NCI-H1048 (cell line): ENCODE measurements at regions not wholly inside any gene's neighbourhood (a gene's known extent, or its start where the extent isn't known, plus 50 kb on each side); places are given as distances from the start of the nearest gene placed in this dataset.
"Not testable (repeated sequence)": the region's sequence is repeated elsewhere in the genome, so short reads cannot be mapped to it uniquely, and the experiment has no call there.

Experiments
- DNase-seq: peaks from one replicate; lab custom pipeline; 2025; lab: John Stamatoyannopoulos, UW

- DNase-seq, result no peak
Observed at GRCh38 chr10:124242791-124243190, 149.4 kb upstream of the CHST15 start.

DNA sequence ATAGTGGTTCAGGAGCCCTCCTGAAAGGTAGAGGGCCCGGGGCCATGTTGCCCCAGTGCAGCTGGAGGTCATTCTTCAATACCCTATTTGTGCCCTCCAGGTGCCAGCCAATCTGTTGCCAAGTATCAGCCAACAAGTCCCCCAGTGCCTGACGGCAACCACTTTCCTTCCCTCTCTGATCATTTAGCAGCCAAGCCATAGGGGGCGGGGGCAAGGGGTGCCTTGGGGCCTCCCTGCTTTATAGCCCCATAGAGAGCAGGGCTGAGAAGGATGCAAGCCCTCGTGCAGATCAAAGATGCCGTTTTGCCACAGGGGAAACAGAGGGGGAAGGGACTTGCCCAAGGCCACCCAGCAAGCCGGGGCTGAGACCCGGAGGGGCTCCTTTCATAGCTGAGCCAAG is 149.0 kb upstream of the CHST15 start:
- no peak for DNase-seq

DNA sequence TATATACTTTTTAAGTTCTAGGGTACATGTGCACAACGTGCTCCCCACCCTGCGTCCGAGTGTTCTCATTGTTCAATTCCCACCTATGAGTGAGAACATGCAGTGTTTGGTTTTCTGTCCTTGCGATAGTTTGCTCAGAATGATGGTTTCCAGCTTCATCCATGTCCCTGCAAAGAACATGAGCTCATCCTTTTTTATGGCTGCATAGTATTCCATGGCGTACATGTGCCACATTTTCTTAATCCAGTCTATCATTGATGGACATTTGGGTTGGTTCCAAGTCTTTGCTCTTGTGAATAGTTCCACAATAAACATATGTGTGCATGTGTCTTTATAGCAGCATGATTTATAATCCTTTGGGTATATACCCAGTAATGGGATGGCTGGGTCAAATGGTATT is 148.1 kb upstream of the CHST15 start:
- DNase-seq, result not testable (repeated sequence)

DNA sequence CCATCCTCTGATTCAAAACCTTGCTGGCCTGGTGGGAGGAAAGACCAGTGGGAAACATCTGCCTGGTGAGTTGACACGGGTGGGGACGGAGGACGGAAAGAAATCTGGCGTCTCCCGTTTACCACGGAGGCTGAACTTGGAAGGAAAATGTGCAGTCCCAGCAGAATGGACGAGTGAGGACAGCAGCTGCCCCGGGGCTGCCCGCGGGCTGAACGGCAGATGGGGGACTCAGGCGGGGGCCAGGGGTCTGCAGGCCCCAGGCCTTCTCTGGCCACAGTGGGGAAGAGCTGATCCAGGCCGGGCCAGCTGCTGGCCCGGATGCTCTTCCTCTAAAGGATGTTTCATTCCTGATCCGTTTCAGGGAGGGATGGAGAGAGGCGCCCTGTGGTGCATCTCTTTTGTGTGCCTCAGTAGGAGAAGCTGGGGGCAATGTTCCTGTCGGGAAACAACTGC is 147.5 kb upstream of the CHST15 start:
- no peak for DNase-seq

GRCh38 chr10:124239696-124240095 is 146.3 kb upstream of the CHST15 start:
- no peak for DNase-seq

GRCh38 chr10:124239134-124239533 is 145.7 kb upstream of the CHST15 start:
- DNase-seq, result no peak

GRCh38 chr10:124238367-124238766 is 145.0 kb upstream of the CHST15 start:
- no peak for DNase-seq

- no peak for DNase-seq
Observed at GRCh38 chr10:124237282-124237961, 144.0 kb upstream of the CHST15 start.

GRCh38 chr10:124236816-124237215 is 143.4 kb upstream of the CHST15 start:
- DNase-seq, result no peak

DNA sequence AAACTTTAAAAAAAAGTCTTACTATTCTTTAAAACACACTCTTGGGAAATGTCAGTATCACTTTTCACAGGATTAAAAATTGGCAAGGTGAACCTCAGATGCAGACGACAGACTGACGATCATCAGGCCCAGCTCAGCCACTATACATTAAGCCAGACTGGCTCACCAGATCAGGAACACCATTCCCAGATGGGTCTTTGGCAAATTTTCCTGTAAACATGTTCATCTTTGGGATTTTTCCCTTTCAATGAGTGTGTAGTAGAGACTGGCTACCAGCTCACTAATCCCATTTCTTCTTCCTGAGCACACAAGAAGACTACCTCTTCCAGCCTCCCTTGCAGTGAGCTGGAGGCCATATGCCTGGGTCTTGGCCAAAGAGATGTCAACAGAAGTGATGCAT is 142.7 kb upstream of the CHST15 start:
- no peak for DNase-seq

DNA sequence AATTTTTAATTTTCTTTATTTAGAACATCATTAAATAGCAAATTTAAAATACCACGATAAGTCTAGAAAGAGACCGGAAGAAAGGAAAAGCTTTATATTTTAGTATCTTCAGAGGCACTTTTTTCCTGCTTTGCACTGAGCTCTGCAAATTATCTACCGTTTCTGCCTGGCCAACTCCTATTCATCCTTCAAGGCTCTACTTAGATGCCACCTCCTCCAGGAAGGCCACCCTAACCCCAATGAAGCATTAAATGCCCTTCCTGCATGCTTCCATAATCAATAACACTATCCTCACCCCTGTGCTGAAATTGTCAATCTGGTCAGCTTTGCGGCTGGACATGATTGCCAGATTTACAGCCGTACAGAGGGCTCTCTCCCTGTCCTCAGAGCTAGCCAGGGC is 141.8 kb upstream of the CHST15 start:
- DNase-seq, result no peak

DNA sequence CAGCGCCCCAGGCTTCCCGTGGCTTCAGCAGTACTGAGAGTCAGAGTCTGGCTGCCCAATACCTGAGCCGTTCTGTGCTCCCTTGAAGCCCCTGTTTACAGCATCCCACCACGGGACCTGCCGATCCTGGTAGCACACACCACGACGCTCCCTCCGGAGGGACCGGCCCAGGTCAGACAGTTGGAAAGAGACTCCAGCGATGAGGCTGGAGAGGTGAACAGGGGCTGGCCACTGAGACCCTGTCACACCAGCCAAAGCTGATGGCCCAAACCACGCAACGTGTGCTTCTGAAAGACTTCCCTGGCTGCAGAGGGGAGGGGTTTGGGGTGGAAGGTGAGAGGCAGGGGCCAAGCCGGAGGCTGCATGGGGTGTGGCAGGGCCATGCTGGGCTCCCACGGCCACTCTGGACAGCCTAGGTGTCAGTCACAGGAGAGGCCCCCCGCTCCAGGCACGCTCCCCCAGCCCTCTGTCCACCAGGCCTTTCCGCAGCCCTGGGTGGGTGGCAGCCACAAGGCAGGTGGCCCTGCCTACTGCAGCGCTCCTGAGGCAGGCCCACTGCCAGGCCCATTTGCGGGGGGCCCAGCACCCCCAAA is 140.2 kb upstream of the CHST15 start:
- no peak for DNase-seq

DNA sequence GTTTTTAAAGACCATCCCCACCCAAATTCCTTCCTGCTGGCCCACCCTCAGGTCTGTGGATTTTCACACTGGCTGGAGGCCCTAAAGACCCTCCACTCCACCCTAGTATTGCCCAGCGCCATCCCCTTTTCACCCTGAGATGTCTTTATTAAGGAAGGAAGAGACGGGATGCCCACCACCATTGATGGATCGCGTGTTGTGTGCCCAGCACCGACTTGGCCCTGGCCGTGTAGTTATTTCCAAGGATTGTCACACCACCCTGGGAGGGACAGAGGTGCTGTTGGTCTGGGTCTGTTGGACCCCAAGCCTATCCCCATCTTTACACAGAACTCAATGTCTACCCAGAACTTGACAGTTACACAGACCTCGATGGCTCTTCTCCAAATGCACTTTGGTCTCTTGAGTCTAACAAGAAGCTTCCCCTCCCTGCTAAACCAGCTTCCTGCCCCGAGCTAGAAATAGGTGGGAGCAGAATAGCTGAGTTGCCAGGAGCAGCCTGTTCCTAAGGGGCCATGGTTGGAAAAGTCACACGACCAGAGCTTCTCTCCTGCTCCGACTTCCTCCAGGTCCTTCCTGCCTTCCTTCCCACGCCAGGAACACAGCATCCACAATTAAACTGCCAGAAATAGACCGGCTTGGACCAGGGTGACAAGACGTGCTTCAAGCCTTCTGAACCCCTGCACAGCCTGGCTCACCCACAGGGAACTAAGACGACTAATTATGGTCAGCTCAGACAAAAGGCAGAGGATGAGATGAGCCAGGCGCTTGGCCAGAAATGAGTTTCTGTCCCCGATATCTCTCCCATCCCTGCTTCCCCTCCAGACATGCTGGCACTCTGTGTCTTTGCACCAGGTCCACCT is 139.5 kb upstream of the CHST15 start:
- DNase-seq, result no peak

GRCh38 chr10:124231168-124232155 is 138.1 kb upstream of the CHST15 start:
- DNase-seq, result no peak

- no peak for DNase-seq
Observed at GRCh38 chr10:124230635-124231167, 137.3 kb upstream of the CHST15 start.

GRCh38 chr10:124229989-124230634 is 136.7 kb upstream of the CHST15 start:
- DNase-seq, result no peak

DNA sequence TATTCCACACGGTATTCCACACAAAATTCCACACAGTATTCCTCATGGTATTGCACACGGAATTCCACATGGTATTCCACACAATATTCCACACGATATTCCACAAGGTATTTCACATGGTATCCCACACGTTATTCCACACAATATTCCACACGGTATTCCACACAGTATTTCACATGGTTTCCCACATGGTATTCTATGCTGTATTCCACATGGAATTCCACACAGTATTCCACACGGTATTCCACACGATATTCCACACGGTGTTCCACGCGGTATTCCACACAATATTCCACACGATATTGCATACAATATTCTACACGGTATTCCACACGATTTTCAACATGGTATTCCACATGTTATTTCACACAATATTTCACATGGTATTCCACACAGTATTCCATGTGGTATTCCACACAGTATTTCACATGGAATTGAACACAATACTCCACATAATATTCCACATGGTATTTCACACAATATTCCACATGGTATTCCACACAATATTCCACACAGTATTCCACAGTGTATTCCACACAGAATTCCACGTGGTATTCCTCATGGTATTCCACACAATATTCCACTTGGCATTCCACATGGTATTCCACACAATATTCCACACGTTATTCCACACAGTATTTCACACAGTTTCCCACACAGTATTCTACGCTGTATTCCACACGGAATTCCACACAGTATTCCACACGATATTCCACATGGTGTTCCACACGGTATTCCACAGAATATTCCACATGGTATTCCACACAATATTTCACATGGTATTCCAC is 136.0 kb upstream of the CHST15 start:
- DNase-seq, result no peak

DNA sequence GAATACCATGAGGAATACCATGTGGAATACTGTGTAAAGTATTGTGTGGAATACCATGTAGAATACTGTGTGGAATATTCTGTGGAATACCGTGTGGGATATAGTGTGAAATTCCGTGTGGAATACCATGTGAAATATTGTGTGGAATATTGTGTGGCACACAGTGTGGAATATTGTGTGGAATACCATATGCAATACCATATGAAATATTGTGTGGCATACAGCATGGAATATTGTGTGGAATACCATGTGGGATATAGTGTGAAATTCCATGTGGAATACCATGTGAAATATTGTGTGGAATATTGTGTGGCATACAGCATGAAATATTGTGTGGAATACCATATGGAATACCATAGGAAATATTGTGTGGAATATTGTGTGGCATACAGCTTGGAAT is 135.1 kb upstream of the CHST15 start:
- no peak for DNase-seq

GRCh38 chr10:124227988-124228387 is 134.6 kb upstream of the CHST15 start:
- no peak for DNase-seq
